ENCODE measurements at regions not wholly inside any gene's neighbourhood (a gene's known extent, or its start where the extent isn't known, plus 50 kb on each side); places are given as distances from the start of the nearest gene placed in this dataset.

GRCh38 chr6:9522101-9522500 lies 892.8 kb downstream of the TFAP2A start:
- no peaks in the 10 kb centered on the region for H3K36me3 ChIP-seq (replicated peaks; ENCODE audit: control insufficient read depth, insufficient read depth, low read length)
- no peak for DNase-seq
- no peak overlapping the region for H3K4me3 ChIP-seq (ENCODE audit: insufficient read depth, low read depth, low read length)
- no peaks in the 10 kb centered on the region for H3K27me3 ChIP-seq (ENCODE audit: control insufficient read depth, insufficient read depth, low read length)

GRCh38 chr6:9521152-9521530 lies 893.7 kb downstream of the TFAP2A start:
- no peaks in the 10 kb centered on the region for H3K36me3 ChIP-seq (replicated peaks; ENCODE audit: control insufficient read depth, insufficient read depth, low read length)
- DNase-seq, result no peak
- H3K27me3 ChIP-seq (ENCODE audit: control insufficient read depth, insufficient read depth, low read length), result no peaks in the 10 kb centered on the region
- H3K4me3 ChIP-seq (ENCODE audit: insufficient read depth, low read depth, low read length), result no peak overlapping the region

- H3K27me3 ChIP-seq (ENCODE audit: control insufficient read depth, insufficient read depth, low read length), result no peaks in the 10 kb centered on the region
- H3K36me3 ChIP-seq (replicated peaks; ENCODE audit: control insufficient read depth, insufficient read depth, low read length), result no peaks in the 10 kb centered on the region
- no peak for DNase-seq
- no peak overlapping the region for H3K4me3 ChIP-seq (ENCODE audit: insufficient read depth, low read depth, low read length)
Observed at GRCh38 chr6:9520417-9521151, 894.3 kb downstream of the TFAP2A start.

GRCh38 chr6:9518431-9518830 lies 896.4 kb downstream of the TFAP2A start:
- H3K36me3 ChIP-seq (replicated peaks; ENCODE audit: control insufficient read depth, insufficient read depth, low read length), result no peaks in the 10 kb centered on the region
- H3K4me3 ChIP-seq (ENCODE audit: insufficient read depth, low read depth, low read length), result no peak overlapping the region
- H3K27me3 ChIP-seq (ENCODE audit: control insufficient read depth, insufficient read depth, low read length), result no peaks in the 10 kb centered on the region
- DNase-seq, result no peak

- no peak for DNase-seq
- no peaks in the 10 kb centered on the region for H3K36me3 ChIP-seq (replicated peaks; ENCODE audit: control insufficient read depth, insufficient read depth, low read length)
- no peaks in the 10 kb centered on the region for H3K27me3 ChIP-seq (ENCODE audit: control insufficient read depth, insufficient read depth, low read length)
- H3K4me3 ChIP-seq (ENCODE audit: insufficient read depth, low read depth, low read length), result no peak overlapping the region
Observed at GRCh38 chr6:9517806-9518205, 897.1 kb downstream of the TFAP2A start.

GRCh38 chr6:9515633-9516606 lies 899.0 kb downstream of the TFAP2A start:
- DNase-seq, result no peak
- Histone ChIP-seq H3K4me3 (ENCODE audit: insufficient read depth, low read depth, low read length) (no peak overlapping the region), H3K36me3 (replicated peaks; ENCODE audit: control insufficient read depth, insufficient read depth, low read length) (no peaks in the 10 kb centered on the region), H3K27me3 (ENCODE audit: control insufficient read depth, insufficient read depth, low read length) (no peaks in the 10 kb centered on the region)

- no peaks in the 10 kb centered on the region for H3K36me3 ChIP-seq (replicated peaks; ENCODE audit: control insufficient read depth, insufficient read depth, low read length)
- H3K27me3 ChIP-seq (ENCODE audit: control insufficient read depth, insufficient read depth, low read length), result no peaks in the 10 kb centered on the region
- DNase-seq, result no peak
- no peak overlapping the region for H3K4me3 ChIP-seq (ENCODE audit: insufficient read depth, low read depth, low read length)
Observed at GRCh38 chr6:9514146-9514545, 900.7 kb downstream of the TFAP2A start.

GRCh38 chr6:9511157-9511556 lies 903.7 kb downstream of the TFAP2A start:
- H3K4me3 ChIP-seq (ENCODE audit: insufficient read depth, low read depth, low read length), result no peak overlapping the region
- no peaks in the 10 kb centered on the region for H3K36me3 ChIP-seq (replicated peaks; ENCODE audit: control insufficient read depth, insufficient read depth, low read length)
- no peaks in the 10 kb centered on the region for H3K27me3 ChIP-seq (ENCODE audit: control insufficient read depth, insufficient read depth, low read length)
- DNase-seq, result no peak

GRCh38 chr6:9507136-9507895 lies 907.6 kb downstream of the TFAP2A start:
- Histone ChIP-seq H3K36me3 (replicated peaks; ENCODE audit: control insufficient read depth, insufficient read depth, low read length) (no peaks in the 10 kb centered on the region), H3K4me3 (ENCODE audit: insufficient read depth, low read depth, low read length) (no peak overlapping the region), H3K27me3 (ENCODE audit: control insufficient read depth, insufficient read depth, low read length) (no peaks in the 10 kb centered on the region)
- no peak for DNase-seq

- H3K36me3 ChIP-seq (replicated peaks; ENCODE audit: control insufficient read depth, insufficient read depth, low read length), result no peaks in the 10 kb centered on the region
- DNase-seq, result no peak
- no peak overlapping the region for H3K4me3 ChIP-seq (ENCODE audit: insufficient read depth, low read depth, low read length)
- H3K27me3 ChIP-seq (ENCODE audit: control insufficient read depth, insufficient read depth, low read length), result no peaks in the 10 kb centered on the region
Observed at GRCh38 chr6:9504191-9504590, 910.7 kb downstream of the TFAP2A start.

- Histone ChIP-seq H3K36me3 (replicated peaks; ENCODE audit: control insufficient read depth, insufficient read depth, low read length) (no peaks in the 10 kb centered on the region), H3K27me3 (ENCODE audit: control insufficient read depth, insufficient read depth, low read length) (no peaks in the 10 kb centered on the region), H3K4me3 (ENCODE audit: insufficient read depth, low read depth, low read length) (no peak overlapping the region)
- peak; percentile 29 for DNase-seq
Observed at GRCh38 chr6:9503111-9503761, 911.6 kb downstream of the TFAP2A start.

GRCh38 chr6:9499709-9500108 lies 915.2 kb downstream of the TFAP2A start:
- H3K36me3 ChIP-seq (replicated peaks; ENCODE audit: control insufficient read depth, insufficient read depth, low read length), result no peaks in the 10 kb centered on the region
- no peak for DNase-seq
- H3K4me3 ChIP-seq (ENCODE audit: insufficient read depth, low read depth, low read length), result no peak overlapping the region
- no peaks in the 10 kb centered on the region for H3K27me3 ChIP-seq (ENCODE audit: control insufficient read depth, insufficient read depth, low read length)

GRCh38 chr6:9496837-9497236 lies 918.0 kb downstream of the TFAP2A start:
- no peak for DNase-seq
- Histone ChIP-seq H3K27me3 (ENCODE audit: control insufficient read depth, insufficient read depth, low read length) (no peaks in the 10 kb centered on the region), H3K36me3 (replicated peaks; ENCODE audit: control insufficient read depth, insufficient read depth, low read length) (no peaks in the 10 kb centered on the region), H3K4me3 (ENCODE audit: insufficient read depth, low read depth, low read length) (no peak overlapping the region)

GRCh38 chr6:9494864-9495263 lies 920.0 kb downstream of the TFAP2A start:
- DNase-seq, result no peak
- H3K36me3 ChIP-seq (replicated peaks; ENCODE audit: control insufficient read depth, insufficient read depth, low read length), result no peaks in the 10 kb centered on the region
- no peak overlapping the region for H3K4me3 ChIP-seq (ENCODE audit: insufficient read depth, low read depth, low read length)
- no peaks in the 10 kb centered on the region for H3K27me3 ChIP-seq (ENCODE audit: control insufficient read depth, insufficient read depth, low read length)

Data from H7 (cell line).